ENCODE measurements at regions not wholly inside any gene's neighbourhood (a gene's known extent, or its start where the extent isn't known, plus 50 kb on each side); places are given as distances from the start of the nearest gene placed in this dataset.

- Histone ChIP-seq H3K27ac (no peak overlapping the region), H3K4me1 (no peaks in the 10 kb centered on the region)
Observed at GRCh38 chr20:22931653-22932608, 103.2 kb upstream of the SSTR4 start.

GRCh38 chr20:22939181-22939580 is 95.9 kb upstream of the SSTR4 start:
- no peak overlapping the region for H2AFZ ChIP-seq
- H3K4me1 ChIP-seq: no peaks in the 10 kb centered on the region
- no peak overlapping the region for H3K9ac ChIP-seq
- no peak overlapping the region for H3K27ac ChIP-seq
- no peaks in the 10 kb centered on the region for H3K9me3 ChIP-seq (ENCODE audit: control insufficient read depth, low read length)
- no peaks in the 10 kb centered on the region for H3K36me3 ChIP-seq (ENCODE audit: control insufficient read depth, insufficient read depth, low read length)
- no peaks in the 10 kb centered on the region for H3K79me2 ChIP-seq
- TF ChIP-seq CTCF (IDR thresholded peaks at IDR 0.05): no peak
- no peaks in the 10 kb centered on the region for H3K27me3 ChIP-seq (ENCODE audit: control insufficient read depth, insufficient read depth, low read length)
- H3K4me3 ChIP-seq (ENCODE audit: low read depth, low read length): no peak overlapping the region
- H3K4me2 ChIP-seq (ENCODE audit: low read length): no peak overlapping the region

More at GRCh38 chr20:22931653-22932608, 103.2 kb upstream of the SSTR4 start:
- TF ChIP-seq CTCF (IDR thresholded peaks at IDR 0.05): no peak
- Histone ChIP-seq H3K36me3 (ENCODE audit: control insufficient read depth, insufficient read depth, low read length) (no peaks in the 10 kb centered on the region), H3K4me2 (ENCODE audit: low read length) (no peak overlapping the region), H3K79me2 (no peaks in the 10 kb centered on the region), H3K9ac (no peak overlapping the region), H3K4me3 (ENCODE audit: low read depth, low read length) (no peak overlapping the region), H3K9me3 (ENCODE audit: control insufficient read depth, low read length) (no peaks in the 10 kb centered on the region), H3K27me3 (ENCODE audit: control insufficient read depth, insufficient read depth, low read length) (no peaks in the 10 kb centered on the region), H2AFZ (no peak overlapping the region)

GRCh38 chr20:22940350-22940749 is 94.8 kb upstream of the SSTR4 start:
- H3K4me3 ChIP-seq (ENCODE audit: low read depth, low read length): no peak overlapping the region
- H3K36me3 ChIP-seq (ENCODE audit: control insufficient read depth, insufficient read depth, low read length): no peaks in the 10 kb centered on the region
- H3K9me3 ChIP-seq (ENCODE audit: control insufficient read depth, low read length): no peaks in the 10 kb centered on the region
- H3K9ac ChIP-seq: no peak overlapping the region
- no peaks in the 10 kb centered on the region for H3K27me3 ChIP-seq (ENCODE audit: control insufficient read depth, insufficient read depth, low read length)
- no peaks in the 10 kb centered on the region for H3K4me1 ChIP-seq
- no peak overlapping the region for H3K4me2 ChIP-seq (ENCODE audit: low read length)
- no peaks in the 10 kb centered on the region for H3K79me2 ChIP-seq
- TF ChIP-seq CTCF (IDR thresholded peaks at IDR 0.05): no peak
- H2AFZ ChIP-seq: no peak overlapping the region
- H3K27ac ChIP-seq: no peak overlapping the region

- H3K4me1 ChIP-seq: no peaks in the 10 kb centered on the region
- H3K27ac ChIP-seq: no peak overlapping the region
Observed at GRCh38 chr20:22941550-22941949, 93.6 kb upstream of the SSTR4 start.

More at GRCh38 chr20:22941550-22941949, 93.6 kb upstream of the SSTR4 start:
- Histone ChIP-seq H3K9ac (no peak overlapping the region), H3K36me3 (ENCODE audit: control insufficient read depth, insufficient read depth, low read length) (no peaks in the 10 kb centered on the region), H3K79me2 (no peaks in the 10 kb centered on the region), H3K4me3 (ENCODE audit: low read depth, low read length) (no peak overlapping the region), H2AFZ (no peak overlapping the region), H3K9me3 (ENCODE audit: control insufficient read depth, low read length) (no peaks in the 10 kb centered on the region), H3K4me2 (ENCODE audit: low read length) (no peak overlapping the region), H3K27me3 (ENCODE audit: control insufficient read depth, insufficient read depth, low read length) (no peaks in the 10 kb centered on the region)
- TF ChIP-seq CTCF (IDR thresholded peaks at IDR 0.05): no peak
